ENCODE measurements at regions not wholly inside any gene's neighbourhood (a gene's known extent, or its start where the extent isn't known, plus 50 kb on each side); places are given as distances from the start of the nearest gene placed in this dataset.

DNA sequence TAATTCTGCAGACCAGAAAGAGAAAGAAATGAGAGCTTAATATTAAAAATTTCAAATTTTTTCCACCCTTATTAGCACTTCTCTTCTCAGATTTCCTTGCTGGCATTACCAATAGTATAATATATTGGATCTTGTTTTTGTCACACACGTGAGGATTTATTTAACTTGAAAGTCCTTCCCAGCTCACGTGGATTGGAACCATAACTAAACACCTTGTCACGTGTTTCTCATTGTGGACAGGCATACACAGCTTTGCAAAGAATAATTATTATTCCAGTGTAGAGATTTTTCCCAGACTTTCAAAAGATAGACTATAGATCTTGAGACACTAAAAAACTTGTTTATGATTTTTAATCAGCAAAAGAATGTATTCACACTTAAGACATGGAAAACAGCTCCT is 123.8 kb upstream of the LPAR1 start:
- Histone ChIP-seq H3K4me1 (ENCODE audit: low read depth) (no peaks in the 10 kb centered on the region), H3K27me3 (no peaks in the 10 kb centered on the region), H3K9me3 (ENCODE audit: low read depth) (no peaks in the 10 kb centered on the region), H3K36me3 (no peaks in the 10 kb centered on the region), H3K4me3 (no peak overlapping the region), H3K27ac (no peak overlapping the region)
- DNase-seq (ENCODE audit: low read depth in 1 of 2, low spot score in 1 of 2) = no peak
- TF ChIP-seq, protein P1, sequence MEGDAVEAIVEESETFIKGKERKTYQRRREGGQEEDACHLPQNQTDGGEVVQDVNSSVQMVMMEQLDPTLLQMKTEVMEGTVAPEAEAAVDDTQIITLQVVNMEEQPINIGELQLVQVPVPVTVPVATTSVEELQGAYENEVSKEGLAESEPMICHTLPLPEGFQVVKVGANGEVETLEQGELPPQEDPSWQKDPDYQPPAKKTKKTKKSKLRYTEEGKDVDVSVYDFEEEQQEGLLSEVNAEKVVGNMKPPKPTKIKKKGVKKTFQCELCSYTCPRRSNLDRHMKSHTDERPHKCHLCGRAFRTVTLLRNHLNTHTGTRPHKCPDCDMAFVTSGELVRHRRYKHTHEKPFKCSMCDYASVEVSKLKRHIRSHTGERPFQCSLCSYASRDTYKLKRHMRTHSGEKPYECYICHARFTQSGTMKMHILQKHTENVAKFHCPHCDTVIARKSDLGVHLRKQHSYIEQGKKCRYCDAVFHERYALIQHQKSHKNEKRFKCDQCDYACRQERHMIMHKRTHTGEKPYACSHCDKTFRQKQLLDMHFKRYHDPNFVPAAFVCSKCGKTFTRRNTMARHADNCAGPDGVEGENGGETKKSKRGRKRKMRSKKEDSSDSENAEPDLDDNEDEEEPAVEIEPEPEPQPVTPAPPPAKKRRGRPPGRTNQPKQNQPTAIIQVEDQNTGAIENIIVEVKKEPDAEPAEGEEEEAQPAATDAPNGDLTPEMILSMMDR (IDR thresholded peaks at IDR 0.05; ENCODE audit: low read depth, low read length) = no peak

DNA sequence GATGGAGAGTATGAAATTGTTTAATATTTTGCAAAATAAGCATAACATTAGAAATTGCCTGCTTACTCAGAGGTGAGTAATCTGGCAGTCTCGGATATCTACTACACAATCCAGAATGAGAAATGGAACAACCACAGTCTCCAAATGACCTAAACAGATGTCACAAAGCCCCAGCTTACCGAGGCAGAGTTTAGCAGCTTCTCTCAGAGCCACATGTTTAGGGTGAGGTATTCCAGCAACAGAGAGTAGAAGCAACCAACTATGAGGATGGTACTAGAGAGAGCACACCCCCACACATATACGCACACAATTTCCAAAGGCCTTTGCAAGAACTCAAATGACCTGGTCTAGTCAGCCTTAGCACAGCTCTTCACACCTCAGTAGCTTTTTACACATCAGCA is 122.7 kb upstream of the LPAR1 start:
- no peaks in the 10 kb centered on the region for H3K27me3 ChIP-seq
- TF ChIP-seq, protein P1 (IDR thresholded peaks at IDR 0.05; ENCODE audit: low read depth, low read length) = no peak
- H3K36me3 ChIP-seq = no peaks in the 10 kb centered on the region
- no peak overlapping the region for H3K27ac ChIP-seq
- no peaks in the 10 kb centered on the region for H3K4me1 ChIP-seq (ENCODE audit: low read depth)
- no peaks in the 10 kb centered on the region for H3K9me3 ChIP-seq (ENCODE audit: low read depth)
- DNase-seq (ENCODE audit: low read depth in 1 of 2, low spot score in 1 of 2) = peak in 1 of 2 donors; percentile 44
- no peak overlapping the region for H3K4me3 ChIP-seq

DNA sequence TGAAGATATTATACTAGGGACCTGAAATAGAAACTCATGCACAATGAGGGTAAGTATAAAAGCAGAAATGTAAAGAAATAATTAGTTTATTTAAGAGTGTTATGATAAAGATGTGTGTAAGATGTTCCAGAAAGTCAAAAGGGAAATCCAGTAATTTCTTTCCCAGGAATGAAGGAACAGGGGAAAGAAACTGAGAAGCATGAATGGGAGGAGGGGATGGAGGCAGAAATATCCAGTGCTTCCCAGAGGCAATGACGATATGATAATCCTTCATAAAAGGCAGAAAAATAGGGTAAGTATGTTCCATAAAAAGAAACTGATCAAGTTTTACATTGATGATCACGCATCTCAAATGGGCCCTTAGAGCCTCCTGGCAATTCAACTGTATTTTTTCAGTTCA is 120.7 kb upstream of the LPAR1 start:
- Histone ChIP-seq H3K4me3 (no peak overlapping the region), H3K27ac (no peak overlapping the region), H3K9me3 (ENCODE audit: low read depth) (no peaks in the 10 kb centered on the region), H3K36me3 (no peaks in the 10 kb centered on the region), H3K4me1 (ENCODE audit: low read depth) (no peaks in the 10 kb centered on the region), H3K27me3 (no peaks in the 10 kb centered on the region)
- no peak for DNase-seq (ENCODE audit: low read depth in 1 of 2, low spot score in 1 of 2)
- TF ChIP-seq, protein P1 (IDR thresholded peaks at IDR 0.05; ENCODE audit: low read depth, low read length) = no peak

DNA sequence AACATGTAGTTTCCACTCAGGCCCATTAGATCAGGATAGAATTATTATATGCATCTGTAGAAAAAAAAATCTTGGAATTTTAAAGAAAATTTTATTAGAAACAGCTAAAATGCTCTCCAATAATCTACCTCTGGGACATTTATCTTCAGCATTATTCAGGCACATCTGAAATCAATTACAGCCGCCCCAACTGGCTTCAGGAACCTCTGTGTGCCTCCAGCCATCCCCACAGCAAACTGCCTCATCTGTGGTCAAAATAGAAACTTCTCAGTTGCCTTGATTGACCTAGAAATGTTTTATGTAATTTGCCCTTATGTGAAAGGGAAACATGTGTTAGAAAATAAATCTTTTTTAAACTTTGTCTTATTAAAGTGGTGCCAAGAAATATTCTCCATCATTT is 120.1 kb upstream of the LPAR1 start:
- no peak for DNase-seq (ENCODE audit: low read depth in 1 of 2, low spot score in 1 of 2)
- TF ChIP-seq, protein P1 (IDR thresholded peaks at IDR 0.05; ENCODE audit: low read depth, low read length) = no peak
- Histone ChIP-seq H3K4me3 (no peak overlapping the region), H3K9me3 (ENCODE audit: low read depth) (no peaks in the 10 kb centered on the region), H3K4me1 (ENCODE audit: low read depth) (no peaks in the 10 kb centered on the region), H3K36me3 (no peaks in the 10 kb centered on the region), H3K27me3 (no peaks in the 10 kb centered on the region), H3K27ac (no peak overlapping the region)

DNA sequence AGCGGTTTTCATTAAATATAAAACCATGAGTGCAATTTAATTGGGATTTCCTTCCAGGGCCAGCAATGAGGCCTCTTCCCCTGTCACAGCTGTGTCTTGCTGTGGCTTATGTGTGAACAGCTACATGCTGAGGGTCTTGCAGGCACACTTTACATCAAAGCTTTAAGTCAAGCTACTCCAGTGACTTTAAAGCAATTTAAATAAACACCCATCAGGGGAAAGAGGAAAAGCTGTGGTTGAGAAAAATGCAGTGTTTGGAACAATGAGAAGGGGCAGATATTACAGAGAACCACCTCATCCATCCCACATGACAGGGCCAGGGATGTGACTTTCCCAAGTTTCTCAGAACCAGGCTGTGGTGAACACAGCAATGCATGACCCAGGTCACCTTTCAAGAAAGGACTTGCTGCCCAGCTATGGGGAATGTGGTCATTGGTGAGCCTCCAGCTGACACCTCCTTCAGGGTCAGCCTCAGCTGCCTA is 115.9 kb upstream of the LPAR1 start:
- DNase-seq (ENCODE audit: low read depth in 1 of 2, low spot score in 1 of 2) = no peak
- no peaks in the 10 kb centered on the region for H3K4me1 ChIP-seq (ENCODE audit: low read depth)
- no peaks in the 10 kb centered on the region for H3K36me3 ChIP-seq
- H3K27ac ChIP-seq = no peak overlapping the region
- H3K4me3 ChIP-seq = no peak overlapping the region
- H3K9me3 ChIP-seq (ENCODE audit: low read depth) = no peaks in the 10 kb centered on the region
- H3K27me3 ChIP-seq = no peaks in the 10 kb centered on the region
- TF ChIP-seq, protein P1 (IDR thresholded peaks at IDR 0.05; ENCODE audit: low read depth, low read length) = no peak

All from cardiac muscle cell (in vitro differentiated cells and primary cell).